Neural progenitor cell (in vitro differentiated cells): ENCODE measurements at regions not wholly inside any gene's neighbourhood (a gene's known extent, or its start where the extent isn't known, plus 50 kb on each side); places are given as distances from the start of the nearest gene placed in this dataset.

Source experiments
- DNase-seq: peaks from one replicate; pipeline ENCODE4 v3.0.0-alpha.2; 2016; ENCODE audit warnings: low spot score
- H2AFZ ChIP-seq: fragments of 200-600 bp; sonication (generic); replicated peaks from 2 replicates; pipeline ENCODE4 v1.6.1; 2016; ENCODE audit warnings: antibody characterized with exemption
- H3F3A ChIP-seq: fragments of 200-600 bp; sonication (generic); 2 replicates; pipeline ENCODE4 v1.6.1; 2016; ENCODE audit warnings: antibody characterized with exemption, low read depth
- H3K27ac ChIP-seq: fragments of 200-600 bp; sonication (generic); 2 replicates; pipeline ENCODE4 v1.5.1; 2016; ENCODE audit warnings: mild to moderate bottlenecking
- H3K27me3 ChIP-seq: fragments of 200-600 bp; sonication (generic); 2 replicates; pipeline ENCODE4 v1.6.1; 2016; ENCODE audit warnings: mild to moderate bottlenecking, moderate library complexity
- H3K36me3 ChIP-seq: fragments of 200-600 bp; sonication (generic); 2 replicates; pipeline ENCODE4 v1.5.1; 2016
- H3K4me1 ChIP-seq: fragments of 200-600 bp; sonication (generic); 2 replicates; pipeline ENCODE4 v1.6.1; 2016; ENCODE audit warnings: mixed run types
- H3K4me2 ChIP-seq: fragments of 200-600 bp; sonication (generic); 2 replicates; pipeline ENCODE4 v1.6.1; 2016
- H3K4me3 ChIP-seq: fragments of 200-600 bp; sonication (generic); 2 replicates; pipeline ENCODE4 v1.5.1; 2016
- H3K79me2 ChIP-seq: fragments of 200-600 bp; sonication (generic); 2 replicates; pipeline ENCODE4 v1.6.1; 2016; ENCODE audit warnings: low read depth
- H3K9ac ChIP-seq: fragments of 200-600 bp; sonication (generic); 2 replicates; pipeline ENCODE4 v1.6.1; 2016
- H3K9me3 ChIP-seq: fragments of 200-600 bp; sonication (generic); 2 replicates; pipeline ENCODE4 v1.5.1; 2016; ENCODE audit warnings: low read depth
- H4K20me1 ChIP-seq: fragments of 200-600 bp; sonication (generic); 2 replicates; pipeline ENCODE4 v1.6.1; 2016; ENCODE audit warnings: low read depth
- H3K27ac Mint-ChIP-seq: 3 replicates; pipeline ENCODE4 v1.8.0; 2021; ENCODE audit warnings: mixed read lengths
- H3K27me3 Mint-ChIP-seq: 2 replicates; pipeline ENCODE4 v1.8.0; 2022; ENCODE audit warnings: low read depth, mild to moderate bottlenecking, inconsistent platforms, moderate library complexity, mixed read lengths; ENCODE audit not compliant: insufficient read depth
- H3K36me3 Mint-ChIP-seq: 3 replicates; pipeline ENCODE4 v1.8.0; 2021; ENCODE audit warnings: mixed read lengths
- H3K4me1 Mint-ChIP-seq: 3 replicates; pipeline ENCODE4 v1.8.0; 2021; ENCODE audit warnings: mixed read lengths
- H3K4me3 Mint-ChIP-seq: 3 replicates; pipeline ENCODE4 v1.8.0; 2021; ENCODE audit warnings: mild to moderate bottlenecking, moderate library complexity, mixed read lengths
- H3K9me3 Mint-ChIP-seq: 3 replicates; pipeline ENCODE4 v1.8.0; 2020; ENCODE audit warnings: mixed read lengths
- CTCF ChIP-seq: fragments of 200-600 bp; sonication (generic); IDR thresholded peaks from 2 replicates; pipeline ENCODE4 v1.5.1; 2017; ENCODE audit warnings: antibody characterized with exemption, mild to moderate bottlenecking
- EZH2 ChIP-seq: fragments of 200-600 bp; sonication (generic); IDR thresholded peaks from 2 replicates; pipeline ENCODE4 v1.6.1; 2017; ENCODE audit warnings: antibody characterized with exemption, mild to moderate bottlenecking, moderate library complexity
- EZH2phosphoT487 ChIP-seq: fragments of 200-600 bp; sonication (generic); IDR thresholded peaks from 2 replicates; pipeline ENCODE4 v1.6.1; 2017; ENCODE audit warnings: antibody characterized with exemption

DNA sequence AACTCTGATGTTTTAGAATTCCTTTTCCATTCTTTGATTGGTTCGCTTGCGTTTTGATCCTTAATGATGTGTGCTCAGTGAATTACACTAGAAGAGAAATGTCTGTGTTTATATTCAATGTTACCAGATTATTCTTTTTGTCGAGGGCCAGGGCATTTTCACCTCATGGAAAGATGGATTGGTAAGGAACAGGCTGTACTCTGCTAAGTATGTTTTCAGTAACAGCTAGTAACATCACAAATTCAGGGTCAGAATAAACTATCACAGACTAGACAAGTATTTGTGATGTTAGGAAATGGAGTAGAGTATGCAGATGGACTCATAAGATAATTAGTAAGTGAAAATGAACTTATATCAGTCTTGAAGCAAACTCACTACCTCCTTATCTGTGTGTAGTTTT lies 235.6 kb downstream of the SOX4 start:
- H3K27ac Mint-ChIP-seq = no peak overlapping the region
- Histone ChIP-seq H3F3A (peaks cover 15% of the 10 kb centered on the region), H3K9ac (no peak overlapping the region), H3K4me3 (no peak overlapping the region), H4K20me1 (peaks cover 10% of the 10 kb centered on the region), H3K4me2 (no peak overlapping the region), H3K9me3 (no peaks in the 10 kb centered on the region), H2AFZ (no peak overlapping the region), H3K27me3 (no peaks in the 10 kb centered on the region), H3K4me1 (peaks cover 47% of the 10 kb centered on the region), H3K27ac (no peak overlapping the region), H3K79me2 (peaks cover 84% of the 10 kb centered on the region), H3K36me3 (no peaks in the 10 kb centered on the region)
- peaks cover 3% of the 10 kb centered on the region for H3K9me3 Mint-ChIP-seq
- peaks cover 51% of the 10 kb centered on the region for H3K4me1 Mint-ChIP-seq
- TF ChIP-seq EZH2phosphoT487 (no peak), CTCF (no peak), EZH2 (no peak)
- H3K36me3 Mint-ChIP-seq = peaks cover 14% of the 10 kb centered on the region
- H3K27me3 Mint-ChIP-seq = no peaks in the 10 kb centered on the region
- H3K4me3 Mint-ChIP-seq = no peak overlapping the region
- no peak for DNase-seq

- peak overlapping the region; percentile 8 for H3K27ac Mint-ChIP-seq
- Histone ChIP-seq H3K4me1 (peaks cover 43% of the 10 kb centered on the region), H3K36me3 (no peaks in the 10 kb centered on the region), H3K27ac (peak overlapping the region; percentile 87), H3K79me2 (peaks cover 81% of the 10 kb centered on the region), H2AFZ (no peak overlapping the region), H3K27me3 (no peaks in the 10 kb centered on the region), H3K4me2 (peak overlapping the region; percentile 60), H4K20me1 (peaks cover 10% of the 10 kb centered on the region), H3K9ac (no peak overlapping the region), H3K9me3 (no peaks in the 10 kb centered on the region), H3K4me3 (no peak overlapping the region), H3F3A (peaks cover 15% of the 10 kb centered on the region)
- H3K4me1 Mint-ChIP-seq = peaks cover 46% of the 10 kb centered on the region
- H3K9me3 Mint-ChIP-seq = peaks cover 3% of the 10 kb centered on the region
- TF ChIP-seq EZH2phosphoT487 (no peak), CTCF (no peak), EZH2 (no peak)
- no peaks in the 10 kb centered on the region for H3K27me3 Mint-ChIP-seq
- H3K4me3 Mint-ChIP-seq = no peak overlapping the region
- H3K36me3 Mint-ChIP-seq = peaks cover 13% of the 10 kb centered on the region
- DNase-seq = peak; percentile 54
Observed at GRCh38 chr6:21831521-21832291, 238.2 kb downstream of the SOX4 start.

GRCh38 chr6:21836277-21836676 lies 242.7 kb downstream of the SOX4 start:
- peaks cover 23% of the 10 kb centered on the region for H3K36me3 Mint-ChIP-seq
- H3K27ac ChIP-seq = no peak overlapping the region

More at GRCh38 chr6:21836277-21836676, 242.7 kb downstream of the SOX4 start:
- H3K79me2 ChIP-seq = peaks cover 46% of the 10 kb centered on the region
- H3K27me3 Mint-ChIP-seq = no peaks in the 10 kb centered on the region
- no peak overlapping the region for H3K27ac Mint-ChIP-seq
- peaks cover 3% of the 10 kb centered on the region for H3K9me3 Mint-ChIP-seq
- TF ChIP-seq CTCF (no peak), EZH2 (no peak), EZH2phosphoT487 (no peak)
- H3K9ac ChIP-seq = no peak overlapping the region
- H3K4me1 ChIP-seq = peaks cover 17% of the 10 kb centered on the region
- no peaks in the 10 kb centered on the region for H3K9me3 ChIP-seq
- no peak overlapping the region for H3K4me3 Mint-ChIP-seq
- H3K4me3 ChIP-seq = no peak overlapping the region
- DNase-seq = no peak
- H3F3A ChIP-seq = peaks cover 9% of the 10 kb centered on the region
- peaks cover 22% of the 10 kb centered on the region for H3K4me1 Mint-ChIP-seq
- H4K20me1 ChIP-seq = peaks cover 7% of the 10 kb centered on the region
- no peaks in the 10 kb centered on the region for H3K36me3 ChIP-seq
- no peaks in the 10 kb centered on the region for H3K27me3 ChIP-seq
- H2AFZ ChIP-seq = no peak overlapping the region
- no peak overlapping the region for H3K4me2 ChIP-seq
